Peyer's patch (tissue), 4 donors: ENCODE measurements at regions not wholly inside any gene's neighbourhood (a gene's known extent, or its start where the extent isn't known, plus 50 kb on each side); places are given as distances from the start of the nearest gene placed in this dataset.

Source experiments
- DNase-seq, 3 donors: peaks; one replicate each; pipeline ENCODE4 v3.0.0-alpha.2; 2017 to 2019
- H3K27ac ChIP-seq, 4 donors: fragments of 200-600 bp; sonication (generic); one replicate each; pipeline ENCODE4 v1.5.1; 2016 to 2019
- H3K27me3 ChIP-seq, 2 donors: fragments of 200-600 bp; sonication (generic); one replicate each; pipeline ENCODE4 v1.5.1; 2019
- H3K36me3 ChIP-seq, 3 donors: fragments of 200-600 bp; sonication (generic); one replicate each; pipeline ENCODE4 v1.5.1; 2016 to 2019
- H3K4me1 ChIP-seq, 4 donors: fragments of 200-600 bp; sonication (generic); one replicate each; pipeline ENCODE4 v1.5.1; 2016 to 2019
- H3K4me3 ChIP-seq, 4 donors: fragments of 200-600 bp; sonication (generic); 1 replicate in 3 of 4; 2 replicates in 1 of 4; pipeline ENCODE4 v1.5.1; 2016 to 2019; ENCODE audit warnings: mild to moderate bottlenecking in 1 of 4
- H3K9me3 ChIP-seq, 4 donors: fragments of 200-600 bp; sonication (generic); one replicate each; pipeline ENCODE4 v1.5.1; 2016 to 2019; ENCODE audit warnings: mild to moderate bottlenecking in 1 of 4
- CTCF ChIP-seq, 6 experiments: fragments of 450-650 bp in 4 of 6; fragments of 200-600 bp in 2 of 6; sonication (generic) in 1 of 6; IDR thresholded peaks; one replicate each; pipeline ENCODE4 v1.5.1; 2017 to 2019; ENCODE audit warnings: antibody characterized with exemption in 6 of 6, mild to moderate bottlenecking in 3 of 6, moderate library complexity in 1 of 6
- POLR2A ChIP-seq, 2 donors: fragments of 450-650 bp; IDR thresholded peaks; one replicate each; pipeline ENCODE4 v1.5.1; 2017; ENCODE audit warnings: antibody characterized with exemption in 2 of 2, mild to moderate bottlenecking in 2 of 2, moderate library complexity in 2 of 2

GRCh38 chr9:89972535-89972934 is 367.7 kb downstream of the GADD45G start:
- Histone ChIP-seq H3K9me3 (no peaks in the 10 kb centered on the region), H3K27ac (no peak overlapping the region), H3K27me3 (no peaks in the 10 kb centered on the region), H3K4me1 (peaks cover 0 to 6% (median 0%) of the 10 kb centered on the region in 4 donors), H3K4me3 (no peak overlapping the region), H3K36me3 (no peaks in the 10 kb centered on the region)
- TF ChIP-seq CTCF (IDR thresholded peaks at IDR 0.05) (no peak), POLR2A (IDR thresholded peaks at IDR 0.05) (no peak)
- DNase-seq, result no peak

DNA sequence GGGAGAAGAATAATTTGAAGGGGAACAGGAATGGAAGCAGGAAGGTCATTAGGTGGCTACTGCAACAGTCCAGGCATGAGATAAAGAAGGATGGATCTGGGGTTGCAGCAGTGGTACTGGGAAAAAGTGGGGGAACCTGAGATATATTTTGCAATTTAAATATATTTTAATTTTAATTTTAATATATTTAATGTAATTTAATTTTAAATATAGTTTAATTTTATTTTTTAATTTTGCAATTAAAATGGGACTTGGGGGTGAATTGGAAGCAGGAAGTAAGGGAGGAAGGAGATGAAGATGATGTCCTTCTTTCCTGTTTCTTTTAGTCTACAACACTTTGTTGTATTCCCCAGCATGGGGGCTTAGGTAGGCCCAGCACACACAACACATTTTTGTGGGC is 369.8 kb downstream of the GADD45G start:
- Histone ChIP-seq H3K27ac (no peak overlapping the region), H3K36me3 (no peaks in the 10 kb centered on the region), H3K4me1 (no peaks in the 10 kb centered on the region), H3K27me3 (no peaks in the 10 kb centered on the region), H3K4me3 (no peak overlapping the region), H3K9me3 (no peaks in the 10 kb centered on the region)
- TF ChIP-seq POLR2A (IDR thresholded peaks at IDR 0.05) (no peak), CTCF (IDR thresholded peaks at IDR 0.05) (no peak)
- no peak for DNase-seq

DNA sequence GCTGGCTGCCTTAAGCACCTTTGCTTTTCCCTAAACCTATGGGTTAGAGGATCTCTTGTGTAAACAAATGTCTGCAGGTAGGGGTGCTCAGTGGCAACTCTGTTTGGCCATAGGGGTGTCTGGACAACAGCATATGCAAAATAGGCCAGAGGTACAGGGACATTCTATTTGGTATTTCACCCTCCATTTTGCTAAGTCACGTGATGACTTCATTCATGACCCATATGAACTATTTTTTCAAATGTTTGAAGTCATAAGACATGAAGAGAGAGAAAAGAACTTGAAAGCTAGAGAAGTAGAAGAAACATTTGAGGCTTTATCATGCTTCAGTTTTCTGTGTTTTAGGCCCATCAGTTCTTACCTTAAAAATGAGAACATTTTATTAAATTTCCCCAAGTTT is 370.2 kb downstream of the GADD45G start:
- H3K9me3 ChIP-seq, result no peaks in the 10 kb centered on the region
- no peak overlapping the region for H3K27ac ChIP-seq
- H3K4me1 ChIP-seq, result no peaks in the 10 kb centered on the region
- TF ChIP-seq CTCF (IDR thresholded peaks at IDR 0.05), result no peak
- TF ChIP-seq POLR2A (IDR thresholded peaks at IDR 0.05), result no peak
- H3K4me3 ChIP-seq, result no peak overlapping the region
- H3K27me3 ChIP-seq, result no peaks in the 10 kb centered on the region
- no peaks in the 10 kb centered on the region for H3K36me3 ChIP-seq
- no peak for DNase-seq

- Histone ChIP-seq H3K27me3 (no peaks in the 10 kb centered on the region), H3K4me3 (no peak overlapping the region), H3K4me1 (no peaks in the 10 kb centered on the region), H3K9me3 (no peaks in the 10 kb centered on the region), H3K36me3 (no peaks in the 10 kb centered on the region), H3K27ac (no peak overlapping the region)
- no peak for DNase-seq
- TF ChIP-seq CTCF (IDR thresholded peaks at IDR 0.05) (no peak), POLR2A (IDR thresholded peaks at IDR 0.05) (no peak)
Observed at GRCh38 chr9:89975630-89976029, 370.8 kb downstream of the GADD45G start.

DNA sequence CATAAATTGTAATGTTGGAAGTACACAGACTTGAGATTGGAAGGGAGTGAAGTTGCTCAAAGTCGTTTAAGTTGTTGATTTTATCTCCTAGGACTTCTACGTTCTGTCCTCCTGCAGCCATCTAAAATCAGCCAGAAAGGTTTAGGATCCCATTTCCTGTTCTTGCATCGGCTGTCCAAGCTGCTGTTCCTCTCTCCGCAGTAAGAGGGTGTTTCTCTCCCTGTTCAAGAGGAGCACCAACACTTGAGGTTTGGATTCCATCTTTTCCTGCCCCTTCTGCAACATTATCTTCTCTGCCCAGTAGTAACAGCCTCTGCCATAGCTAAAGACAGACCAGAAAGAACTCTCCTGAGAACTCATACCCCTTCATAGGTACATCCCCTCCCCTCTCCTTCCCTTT is 373.4 kb downstream of the GADD45G start:
- no peaks in the 10 kb centered on the region for H3K4me1 ChIP-seq
- DNase-seq, result no peak
- TF ChIP-seq CTCF (IDR thresholded peaks at IDR 0.05) (peak in 5 of 6 experiments; percentile 11 to 47 (median 41)), POLR2A (IDR thresholded peaks at IDR 0.05) (no peak)
- H3K9me3 ChIP-seq, result no peaks in the 10 kb centered on the region
- H3K4me3 ChIP-seq, result no peak overlapping the region
- no peaks in the 10 kb centered on the region for H3K36me3 ChIP-seq
- H3K27ac ChIP-seq, result no peak overlapping the region
- H3K27me3 ChIP-seq, result no peaks in the 10 kb centered on the region

DNA sequence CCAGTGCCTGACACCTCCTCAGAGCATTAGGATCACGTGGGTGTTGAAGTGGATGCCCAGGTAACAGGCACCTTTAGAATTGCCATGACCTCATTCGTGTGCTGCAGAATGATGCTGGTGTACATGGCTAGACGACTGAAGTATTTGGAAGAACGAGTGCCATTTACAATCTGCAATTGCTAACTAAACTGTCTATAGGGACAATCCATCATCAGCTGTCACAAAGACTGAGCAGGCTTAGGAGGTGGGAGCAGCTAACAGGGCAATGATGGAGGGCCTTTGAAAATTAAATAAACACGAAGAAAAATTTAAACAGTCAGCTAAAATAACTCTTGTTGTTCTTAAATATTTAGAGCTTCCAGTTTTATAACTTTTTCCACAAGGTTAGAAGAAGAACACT is 375.8 kb downstream of the GADD45G start:
- no peak for DNase-seq
- no peak overlapping the region for H3K27ac ChIP-seq
- H3K4me1 ChIP-seq, result no peaks in the 10 kb centered on the region
- TF ChIP-seq POLR2A (IDR thresholded peaks at IDR 0.05), result no peak
- TF ChIP-seq CTCF (IDR thresholded peaks at IDR 0.05), result no peak
- H3K27me3 ChIP-seq, result no peaks in the 10 kb centered on the region
- no peaks in the 10 kb centered on the region for H3K36me3 ChIP-seq
- H3K4me3 ChIP-seq, result no peak overlapping the region
- H3K9me3 ChIP-seq, result no peaks in the 10 kb centered on the region
